Immature natural killer cell (primary cell): ENCODE measurements at regions not wholly inside any gene's neighbourhood (a gene's known extent, or its start where the extent isn't known, plus 50 kb on each side); places are given as distances from the start of the nearest gene placed in this dataset.
"Not testable (repeated sequence)": the region's sequence is repeated elsewhere in the genome, so short reads cannot be mapped to it uniquely, and the experiment has no call there.

Experiments
- DNase-seq, 3 donors: peaks; one replicate each; pipeline ENCODE4 v3.0.0; 2022; ENCODE audit warnings: mixed read lengths in 1 of 3
- H3K27ac Mint-ChIP-seq, 6 donors: one replicate each; pipeline ENCODE4 v1.8.0; 2020; ENCODE audit warnings: mixed read lengths in 6 of 6, mild to moderate bottlenecking in 5 of 6, inconsistent platforms in 4 of 6, moderate library complexity in 3 of 6
- H3K27me3 Mint-ChIP-seq, 3 donors: one replicate each; pipeline ENCODE4 v1.8.0; 2020 to 2021; ENCODE audit warnings: low read depth in 3 of 3, mild to moderate bottlenecking in 3 of 3, mixed read lengths in 3 of 3, moderate library complexity in 3 of 3, inconsistent platforms in 1 of 3
- H3K36me3 Mint-ChIP-seq, 3 donors: one replicate each; pipeline ENCODE4 v1.8.0; 2020; ENCODE audit warnings: mixed read lengths in 3 of 3, inconsistent platforms in 2 of 3, mild to moderate bottlenecking in 2 of 3
- H3K4me1 Mint-ChIP-seq, 2 donors: one replicate each; pipeline ENCODE4 v1.8.0; 2020; ENCODE audit warnings: inconsistent platforms in 2 of 2, mild to moderate bottlenecking in 2 of 2, mixed read lengths in 2 of 2, moderate library complexity in 1 of 2
- H3K4me3 Mint-ChIP-seq, 5 donors: one replicate each; pipeline ENCODE4 v1.8.0; 2020; ENCODE audit warnings: mild to moderate bottlenecking in 5 of 5, mixed read lengths in 5 of 5, inconsistent platforms in 3 of 5, moderate library complexity in 3 of 5
- H3K9me3 Mint-ChIP-seq, 6 donors: one replicate each; pipeline ENCODE4 v1.8.0; 2020; ENCODE audit warnings: mild to moderate bottlenecking in 6 of 6, mixed read lengths in 6 of 6, inconsistent platforms in 4 of 6, moderate library complexity in 3 of 6

DNA sequence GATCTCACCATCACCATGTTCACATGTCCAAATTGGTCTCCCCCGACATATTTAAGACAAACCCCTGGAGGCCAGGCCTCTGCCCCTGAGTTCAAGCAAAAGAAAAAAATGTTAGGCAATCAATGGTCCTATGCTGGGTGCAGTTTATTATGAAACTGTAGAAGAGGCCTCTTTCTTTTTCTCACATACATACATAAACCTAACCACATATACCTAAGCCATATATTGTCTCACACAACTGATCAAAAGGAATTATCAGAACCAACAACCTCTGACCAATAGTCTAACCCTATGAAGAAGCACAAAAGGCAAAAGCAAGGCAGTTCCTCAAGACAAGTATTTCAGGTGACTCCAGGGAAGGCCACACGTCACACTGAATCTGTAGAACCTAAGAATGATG is 49.9 kb downstream of the ILRUN start:
- Mint-ChIP-seq H3K4me3 (no peak overlapping the region), H3K27me3 (no peaks in the 10 kb centered on the region), H3K36me3 (peaks cover 3 to 19% (median 4%) of the 10 kb centered on the region in 3 donors), H3K4me1 (peaks cover 19 to 47% of the 10 kb centered on the region in 2 donors), H3K27ac (peak overlapping the region in 3 of 6 donors; percentile 4 to 32 (median 29)), H3K9me3 (no peaks in the 10 kb centered on the region)
- no peak for DNase-seq

DNA sequence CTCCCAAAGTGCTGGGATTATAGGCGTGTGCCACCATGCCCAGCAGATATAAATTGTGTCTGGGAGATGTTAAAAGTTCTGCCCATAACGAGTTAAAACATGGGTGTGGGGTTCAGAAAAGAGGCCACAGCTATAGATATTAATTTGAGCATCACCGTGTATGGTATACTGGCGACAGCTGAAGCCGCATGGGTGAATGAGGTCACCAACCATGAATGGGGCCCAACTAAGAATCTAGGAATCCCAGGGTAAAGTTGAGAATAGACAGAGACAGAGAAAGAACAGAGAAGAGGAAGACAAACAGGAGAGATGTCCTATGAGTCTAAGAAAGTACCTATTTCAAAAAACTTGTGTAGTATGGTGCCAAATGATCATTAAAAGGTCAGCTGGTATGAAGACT is 50.9 kb downstream of the ILRUN start:
- peaks cover 3 to 19% (median 4%) of the 10 kb centered on the region in 3 donors for H3K36me3 Mint-ChIP-seq
- DNase-seq: no peak
- H3K27me3 Mint-ChIP-seq: no peaks in the 10 kb centered on the region
- H3K4me1 Mint-ChIP-seq: peaks cover 19 to 39% of the 10 kb centered on the region in 2 donors
- H3K27ac Mint-ChIP-seq: peak overlapping the region in 3 of 6 donors; percentile 1 to 58 (median 14)
- no peak overlapping the region for H3K4me3 Mint-ChIP-seq
- no peaks in the 10 kb centered on the region for H3K9me3 Mint-ChIP-seq

DNA sequence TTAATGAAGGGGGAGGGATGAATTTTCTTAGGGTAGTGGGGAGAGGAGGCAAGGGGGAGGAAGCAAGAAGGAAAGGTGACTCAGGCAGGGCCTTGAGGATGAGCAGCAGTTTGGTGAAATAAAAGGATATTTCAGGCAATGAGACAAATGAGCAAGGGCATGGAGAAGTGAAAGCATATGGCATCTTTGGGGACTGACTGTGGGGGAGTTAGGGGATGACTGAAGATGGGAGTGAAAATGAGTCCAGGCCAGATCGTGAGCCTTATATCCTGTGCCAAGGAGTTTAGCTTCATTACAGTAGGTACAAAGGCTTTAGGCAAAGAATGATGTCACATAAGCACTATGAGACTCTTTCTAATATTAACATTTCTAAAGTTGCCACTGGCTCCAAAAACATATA is 51.9 kb downstream of the ILRUN start:
- H3K4me3 Mint-ChIP-seq: no peak overlapping the region
- DNase-seq: no peak
- H3K27me3 Mint-ChIP-seq: no peaks in the 10 kb centered on the region
- H3K36me3 Mint-ChIP-seq: peaks cover 3 to 19% (median 4%) of the 10 kb centered on the region in 3 donors
- H3K9me3 Mint-ChIP-seq: no peaks in the 10 kb centered on the region
- peak overlapping the region in 4 of 6 donors; percentile 18 to 78 (median 45) for H3K27ac Mint-ChIP-seq
- H3K4me1 Mint-ChIP-seq: peaks cover 19 to 46% of the 10 kb centered on the region in 2 donors

DNA sequence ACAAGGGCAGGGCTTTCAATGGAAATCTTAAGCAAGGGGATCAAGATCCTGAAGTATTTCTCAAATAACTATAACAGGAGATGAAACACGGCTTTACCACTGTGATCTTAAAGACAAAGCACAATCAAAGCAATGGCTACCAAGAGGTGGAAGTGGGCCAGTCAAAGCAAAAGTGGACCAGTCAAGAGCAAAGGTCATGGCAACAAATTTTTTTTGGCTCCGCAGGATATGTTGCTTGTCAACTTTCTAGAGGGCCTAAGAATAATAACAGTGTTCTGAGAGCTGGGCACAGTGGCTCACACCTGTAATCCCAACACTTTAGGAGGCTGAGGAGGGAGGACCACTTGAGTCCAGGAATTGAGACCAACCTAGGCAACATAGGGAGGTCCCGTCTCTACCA is 54.1 kb downstream of the ILRUN start:
- H3K4me1 Mint-ChIP-seq: peaks cover 22 to 46% of the 10 kb centered on the region in 2 donors
- no peaks in the 10 kb centered on the region for H3K9me3 Mint-ChIP-seq
- H3K27me3 Mint-ChIP-seq: no peaks in the 10 kb centered on the region

DNA sequence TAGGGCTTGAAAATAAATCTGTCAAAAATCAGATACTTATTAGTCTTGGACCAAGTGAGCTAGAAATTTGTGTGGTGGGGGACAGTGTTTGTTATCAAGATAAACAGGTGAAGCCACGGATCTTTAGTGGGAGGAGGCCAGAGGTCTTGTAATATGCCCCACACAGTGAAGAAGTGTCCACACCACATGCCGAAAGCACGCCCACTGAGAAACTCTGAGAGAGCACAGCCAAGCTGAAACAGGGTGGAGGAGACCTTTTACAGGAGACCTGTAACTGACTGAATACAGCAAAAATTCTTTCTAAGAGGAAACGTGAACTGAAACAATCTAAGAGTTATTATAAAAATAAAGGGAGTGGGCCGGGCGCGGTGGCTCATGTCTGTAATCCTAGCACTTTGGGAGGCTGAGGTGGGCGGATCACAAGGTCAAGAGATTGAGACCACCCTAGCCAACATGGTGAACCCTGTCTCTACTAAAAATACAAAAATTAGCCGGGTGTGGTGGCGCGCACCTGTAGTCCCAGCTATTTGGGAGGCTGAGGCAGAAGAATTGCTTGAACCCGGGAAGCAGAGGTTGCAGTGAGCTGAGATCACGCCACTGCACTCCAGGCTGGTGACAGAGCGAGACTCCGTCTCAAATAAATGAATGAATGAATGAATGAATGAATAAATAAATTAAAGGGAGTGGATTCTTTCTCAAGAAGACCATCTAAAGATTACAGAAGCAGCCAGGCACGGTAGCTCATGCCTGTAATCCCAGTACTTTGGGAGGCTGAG is 56.3 kb downstream of the ILRUN start:
- not testable (repeated sequence) for H3K27me3 Mint-ChIP-seq, DNase-seq, H3K4me3 Mint-ChIP-seq, H3K9me3 Mint-ChIP-seq
- H3K4me1 Mint-ChIP-seq: peaks cover 14 to 29% of the 10 kb centered on the region in 2 donors
- H3K36me3 Mint-ChIP-seq: peaks cover 0 to 10% (median 0%) of the 10 kb centered on the region in 3 donors
- H3K27ac Mint-ChIP-seq: peak overlapping the region in 2 of 6 donors; percentile 43 to 50

More for the DNA sequence above, 54.1 kb downstream of the ILRUN start:
- Mint-ChIP-seq H3K4me3 (no peak overlapping the region), H3K36me3 (peaks cover 3 to 19% (median 4%) of the 10 kb centered on the region in 3 donors), H3K27ac (peak overlapping the region in 3 of 6 donors; percentile 12 to 42 (median 36))
- DNase-seq: no peak

DNA sequence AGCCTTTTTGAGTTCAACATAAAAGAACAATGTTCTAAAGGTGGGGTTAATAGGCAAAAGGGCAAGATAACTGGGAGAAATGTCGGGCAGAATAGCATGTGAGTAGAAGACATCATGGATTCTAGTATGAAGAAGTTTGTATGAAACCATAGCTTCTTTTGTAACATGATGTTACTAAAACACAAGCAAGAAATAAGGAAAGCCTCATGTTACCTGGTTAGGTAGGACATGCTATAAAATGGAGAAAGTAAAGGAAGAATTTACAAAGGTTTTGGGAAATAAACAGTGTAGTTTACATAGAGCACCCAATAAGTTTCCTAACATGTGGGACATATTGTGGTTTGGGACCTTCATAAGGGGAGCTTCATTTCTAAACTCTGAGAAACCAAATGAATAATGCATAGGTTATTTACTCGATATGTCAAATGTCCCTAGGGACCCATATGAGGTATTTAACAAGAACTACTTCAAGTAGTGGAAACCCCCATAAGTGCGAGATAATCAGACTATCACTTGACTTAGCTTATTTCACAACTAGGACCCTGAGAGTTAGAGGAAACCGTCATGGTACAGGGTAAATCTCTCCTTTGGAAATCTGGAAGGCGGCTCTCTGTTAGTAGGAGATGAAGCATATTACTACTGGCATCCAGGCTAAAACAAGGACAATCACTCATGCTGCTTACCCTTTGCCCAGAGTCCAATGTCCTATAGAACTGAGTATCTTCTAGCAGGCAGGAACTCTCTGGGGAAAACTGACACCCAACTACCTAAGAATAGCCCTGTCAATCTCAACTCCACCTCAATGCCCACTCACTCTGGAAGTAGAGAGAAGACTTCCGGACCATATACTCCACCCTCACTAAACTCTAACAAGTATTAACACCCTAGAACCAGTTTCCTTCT is 57.5 kb downstream of the ILRUN start:
- no peaks in the 10 kb centered on the region for H3K27me3 Mint-ChIP-seq
- no peak for DNase-seq
- peaks cover 0 to 5% (median 0%) of the 10 kb centered on the region in 3 donors for H3K36me3 Mint-ChIP-seq
- H3K27ac Mint-ChIP-seq: peak overlapping the region; percentile 29 to 82 (median 36)
- H3K4me3 Mint-ChIP-seq: peak overlapping the region in 1 of 5 donors; percentile 34
- H3K4me1 Mint-ChIP-seq: peaks cover 14 to 29% of the 10 kb centered on the region in 2 donors
- H3K9me3 Mint-ChIP-seq: no peaks in the 10 kb centered on the region

DNA sequence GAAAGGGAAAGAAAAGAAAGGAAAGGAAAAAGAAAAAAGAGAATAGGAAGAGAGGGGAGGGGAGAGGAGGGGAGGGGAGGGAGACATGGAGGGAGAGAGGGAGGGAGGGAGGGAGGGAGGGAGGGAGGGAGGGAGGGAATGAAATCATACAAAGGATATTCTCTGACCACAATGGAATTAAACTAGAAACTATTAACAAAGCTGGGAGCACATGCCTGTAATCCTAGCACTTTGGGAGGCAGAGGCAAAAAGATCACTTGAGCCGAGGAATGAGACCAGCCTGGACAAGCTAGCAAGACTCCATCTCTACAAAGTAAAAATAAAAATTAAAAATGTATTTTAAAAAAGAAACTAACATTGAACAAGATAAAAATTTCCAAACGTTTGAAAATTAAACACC is 62.8 kb downstream of the ILRUN start:
- DNase-seq: no peak
- Mint-ChIP-seq H3K27ac (no peak overlapping the region), H3K9me3 (no peaks in the 10 kb centered on the region), H3K4me3 (no peak overlapping the region), H3K36me3 (peaks cover 0 to 6% (median 3%) of the 10 kb centered on the region in 3 donors), H3K4me1 (peaks cover 5 to 16% of the 10 kb centered on the region in 2 donors), H3K27me3 (peaks cover 0 to 1% (median 0%) of the 10 kb centered on the region in 3 donors)

DNA sequence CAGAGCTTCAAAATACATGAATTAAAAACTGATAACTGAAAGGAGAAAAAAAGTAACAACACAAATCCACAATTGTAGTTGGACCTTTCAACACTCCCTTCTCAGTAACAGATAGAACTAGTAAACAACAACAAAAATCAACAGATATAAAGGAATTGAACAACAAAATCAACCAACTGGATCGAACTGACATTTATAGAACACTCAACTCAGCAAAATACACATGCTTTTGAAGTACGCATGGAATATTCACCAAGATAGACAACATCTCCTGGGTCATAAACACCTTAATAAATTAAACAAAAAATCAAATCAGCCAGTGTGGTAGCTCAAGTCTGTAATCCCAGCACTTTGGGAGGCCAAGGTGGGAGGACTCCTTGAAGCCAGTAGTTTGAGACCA is 63.3 kb downstream of the ILRUN start:
- H3K4me3 Mint-ChIP-seq: no peak overlapping the region
- H3K4me1 Mint-ChIP-seq: peaks cover 3 to 13% of the 10 kb centered on the region in 2 donors
- H3K27ac Mint-ChIP-seq: peak overlapping the region in 2 of 6 donors; percentile 26 to 47
- H3K9me3 Mint-ChIP-seq: no peaks in the 10 kb centered on the region
- DNase-seq: no peak
- peaks cover 0 to 6% (median 3%) of the 10 kb centered on the region in 3 donors for H3K36me3 Mint-ChIP-seq
- peaks cover 0 to 3% (median 0%) of the 10 kb centered on the region in 3 donors for H3K27me3 Mint-ChIP-seq

DNA sequence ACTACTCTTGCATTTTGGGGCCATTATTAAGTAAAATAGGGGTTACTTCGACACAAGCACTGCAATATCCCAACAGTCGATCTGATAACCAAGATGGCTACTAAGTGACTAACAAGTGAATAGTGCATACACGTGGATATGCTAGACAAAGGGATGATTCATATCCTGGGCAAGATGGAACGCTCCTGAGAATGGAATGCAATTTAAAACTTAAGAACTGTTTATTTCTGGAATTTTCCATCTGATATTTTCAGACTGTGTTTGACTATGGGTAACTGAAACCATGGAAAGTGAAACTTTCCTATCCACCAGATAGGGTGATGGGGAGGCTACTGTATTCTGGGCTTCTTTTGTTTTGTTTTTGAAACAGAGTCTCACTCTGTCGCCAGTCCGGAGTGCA is 66.5 kb downstream of the ILRUN start:
- H3K4me1 Mint-ChIP-seq: peaks cover 5 to 27% of the 10 kb centered on the region in 2 donors
- DNase-seq: no peak
- H3K9me3 Mint-ChIP-seq: no peaks in the 10 kb centered on the region
- no peak overlapping the region for H3K27ac Mint-ChIP-seq
- H3K36me3 Mint-ChIP-seq: peaks cover 0 to 10% (median 3%) of the 10 kb centered on the region in 3 donors
- no peak overlapping the region for H3K4me3 Mint-ChIP-seq
- peaks cover 0 to 3% (median 0%) of the 10 kb centered on the region in 3 donors for H3K27me3 Mint-ChIP-seq

DNA sequence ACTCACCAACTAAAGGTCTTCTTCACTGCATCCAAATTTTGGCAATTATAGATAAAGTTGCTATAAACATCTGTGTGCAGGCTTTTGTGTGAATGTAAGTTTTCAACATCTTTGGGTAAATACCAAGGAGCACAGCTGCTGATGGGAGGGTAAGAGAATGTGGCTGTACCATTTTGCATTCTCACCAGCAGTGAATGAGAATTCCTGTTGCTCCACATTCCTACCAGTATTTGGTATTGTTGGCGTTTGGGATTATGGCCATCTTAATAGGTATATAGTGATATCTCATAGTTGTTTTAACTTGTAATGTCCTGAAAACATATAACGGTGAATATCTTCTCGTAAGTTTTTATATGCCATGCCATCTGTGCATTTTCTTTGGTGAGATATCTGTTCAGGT is 69.3 kb downstream of the ILRUN start:
- no peaks in the 10 kb centered on the region for H3K9me3 Mint-ChIP-seq
- peaks cover 0 to 2% (median 0%) of the 10 kb centered on the region in 3 donors for H3K27me3 Mint-ChIP-seq

DNA sequence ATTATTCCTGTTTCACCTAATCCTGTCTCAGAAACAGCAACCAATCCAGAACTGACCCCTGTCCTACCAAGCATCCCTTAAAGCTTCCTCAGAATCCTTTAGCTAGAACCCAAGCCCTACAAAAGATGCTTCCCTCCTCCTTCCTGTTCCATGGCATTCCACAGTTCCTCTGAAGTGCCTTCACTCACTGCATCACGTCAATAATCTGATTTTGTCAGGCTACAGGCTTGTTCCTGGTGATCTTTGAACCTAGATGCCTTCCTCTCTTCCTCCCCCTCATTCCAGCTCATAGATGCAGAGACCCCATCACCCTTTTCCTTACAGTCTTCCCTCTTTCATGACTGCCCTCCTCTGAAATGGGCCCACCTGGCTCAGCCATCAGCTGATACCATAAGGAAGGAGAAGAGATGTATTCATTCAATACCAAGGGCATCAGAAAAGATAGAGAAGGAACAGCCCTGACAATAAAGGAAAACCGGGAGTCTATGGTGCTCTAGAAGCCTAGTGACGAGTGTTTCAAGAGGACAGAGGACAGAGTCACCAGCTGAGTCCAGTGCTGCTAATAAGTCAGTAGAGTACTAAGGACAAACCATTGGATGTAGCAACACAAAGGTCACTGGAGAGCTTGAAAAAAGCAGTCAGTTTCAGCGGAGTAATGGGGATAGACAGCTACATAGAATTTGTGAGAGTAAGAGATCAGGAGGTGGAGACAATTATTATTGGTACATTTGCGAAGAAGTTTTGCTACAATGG is 62.5 kb upstream of the SPDEF start:
- H3K9me3 Mint-ChIP-seq: no peaks in the 10 kb centered on the region
- DNase-seq: no peak
- peaks cover 0 to 3% (median 0%) of the 10 kb centered on the region in 3 donors for H3K36me3 Mint-ChIP-seq
- peak overlapping the region in 3 of 6 donors; percentile 11 to 37 (median 15) for H3K27ac Mint-ChIP-seq
- H3K4me1 Mint-ChIP-seq: peaks cover 16 to 48% of the 10 kb centered on the region in 2 donors
- H3K27me3 Mint-ChIP-seq: no peaks in the 10 kb centered on the region
- no peak overlapping the region for H3K4me3 Mint-ChIP-seq

More for the DNA sequence above, 69.3 kb downstream of the ILRUN start:
- Mint-ChIP-seq H3K27ac (peak overlapping the region in 1 of 6 donors; percentile 37), H3K4me3 (no peak overlapping the region), H3K36me3 (peaks cover 0 to 10% (median 3%) of the 10 kb centered on the region in 3 donors), H3K4me1 (peaks cover 10 to 42% of the 10 kb centered on the region in 2 donors)
- no peak for DNase-seq

DNA sequence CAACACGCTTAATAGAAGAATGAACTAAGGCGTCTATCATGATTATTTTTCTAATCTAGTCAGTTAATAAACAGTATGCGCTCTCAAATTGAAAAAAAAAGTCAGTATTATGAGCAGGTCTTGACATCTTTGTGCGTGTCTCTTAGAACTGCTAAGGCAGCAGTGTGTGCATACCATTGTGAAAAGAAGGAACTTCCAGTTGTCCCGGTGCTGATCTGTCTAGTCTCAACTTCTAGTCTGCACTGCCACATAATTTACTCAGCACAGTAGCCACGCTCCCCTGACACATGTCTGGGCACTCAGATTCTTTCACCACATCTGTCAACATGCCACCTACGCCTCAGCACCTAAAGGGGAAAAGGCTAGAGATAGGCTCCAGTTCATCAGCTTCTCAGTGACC is 61.1 kb upstream of the SPDEF start:
- Mint-ChIP-seq H3K36me3 (peaks cover 0 to 3% (median 0%) of the 10 kb centered on the region in 3 donors), H3K27ac (peak overlapping the region in 2 of 6 donors; percentile 2 to 43), H3K27me3 (peaks cover 0 to 1% (median 0%) of the 10 kb centered on the region in 3 donors), H3K4me3 (no peak overlapping the region), H3K9me3 (no peaks in the 10 kb centered on the region), H3K4me1 (peaks cover 14 to 39% of the 10 kb centered on the region in 2 donors)
- DNase-seq: no peak

DNA sequence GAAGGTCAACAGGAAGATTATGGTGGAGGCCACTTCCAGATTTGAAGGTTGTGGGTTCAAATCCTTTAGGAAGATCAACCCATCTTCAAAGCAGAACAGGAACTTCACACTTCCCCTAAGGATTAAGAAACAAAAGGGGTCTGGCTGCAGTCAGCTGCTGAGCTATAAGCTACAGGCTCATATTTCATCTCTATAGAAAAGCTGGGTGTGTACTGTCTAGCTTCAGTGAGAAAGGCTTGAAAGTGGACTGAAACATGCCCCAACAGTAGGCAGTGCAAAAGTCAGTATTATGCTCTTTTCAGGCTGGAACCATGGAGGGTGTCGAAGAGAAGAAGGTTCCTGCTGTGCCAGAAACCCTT is 60.1 kb upstream of the SPDEF start:
- H3K9me3 Mint-ChIP-seq: no peaks in the 10 kb centered on the region
- no peak for DNase-seq
- H3K4me1 Mint-ChIP-seq: peaks cover 15 to 34% of the 10 kb centered on the region in 2 donors
- peaks cover 0 to 1% (median 0%) of the 10 kb centered on the region in 3 donors for H3K27me3 Mint-ChIP-seq
- H3K36me3 Mint-ChIP-seq: peaks cover 0 to 3% (median 0%) of the 10 kb centered on the region in 3 donors
- peak overlapping the region in 2 of 6 donors; percentile 29 to 39 for H3K27ac Mint-ChIP-seq
- no peak overlapping the region for H3K4me3 Mint-ChIP-seq
